RWPE1 (cell line): ENCODE measurements at regions not wholly inside any gene's neighbourhood (a gene's known extent, or its start where the extent isn't known, plus 50 kb on each side); places are given as distances from the start of the nearest gene placed in this dataset.
"Not testable (repeated sequence)": the region's sequence is repeated elsewhere in the genome, so short reads cannot be mapped to it uniquely, and the experiment has no call there.

Experiments used
- CTCF ChIA-PET: fragments of 350-600 bp; sonication (Branson Sonifier 250); formaldehyde crosslinking; extraction: SDS; loops from one replicate; lab custom pipeline; 2021; lab: Yijun Ruan, JAX
- POLR2A ChIA-PET: fragments of 400-600 bp; formaldehyde crosslinking; extraction: SDS; loops from one replicate; lab custom pipeline; 2020; ENCODE audit warnings: antibody characterized with exemption; ENCODE audit not compliant: low non-redundant PET; lab: Yijun Ruan, JAX
- DNase-seq: peaks from one replicate; pipeline ENCODE4 v3.0.0; 2012; ENCODE audit warnings: low spot score
- H3K27ac ChIP-seq: fragments of 450-650 bp; 2 replicates; pipeline ENCODE4 v1.5.1; 2017
- TF ChIP-seq, protein P1 (sequence below): fragments of 450-650 bp; conservative IDR thresholded peaks from 2 replicates; pipeline ENCODE4 v1.5.1; 2017; ENCODE audit warnings: low read depth, mild to moderate bottlenecking

DNA sequence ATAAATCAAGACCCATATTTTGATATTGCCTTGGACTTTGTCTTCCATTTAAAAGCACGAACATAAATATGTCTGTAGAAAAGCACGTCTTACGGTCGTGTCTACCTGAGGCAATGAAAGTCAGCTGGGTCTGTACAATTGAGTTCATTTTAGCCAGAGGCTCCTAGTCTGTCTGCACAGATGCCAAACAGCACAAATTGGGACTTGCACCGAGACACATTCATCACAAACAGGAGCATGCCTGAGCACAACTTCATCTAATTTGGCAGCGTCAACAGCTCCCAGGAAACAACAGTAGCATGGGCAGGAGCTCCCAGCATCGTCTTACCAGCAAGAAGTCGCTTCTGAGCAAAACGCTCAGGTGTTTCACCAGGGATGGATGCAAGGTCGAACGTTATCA is 687.0 kb downstream of the EFNB2 start:
- TF ChIP-seq, protein P1, sequence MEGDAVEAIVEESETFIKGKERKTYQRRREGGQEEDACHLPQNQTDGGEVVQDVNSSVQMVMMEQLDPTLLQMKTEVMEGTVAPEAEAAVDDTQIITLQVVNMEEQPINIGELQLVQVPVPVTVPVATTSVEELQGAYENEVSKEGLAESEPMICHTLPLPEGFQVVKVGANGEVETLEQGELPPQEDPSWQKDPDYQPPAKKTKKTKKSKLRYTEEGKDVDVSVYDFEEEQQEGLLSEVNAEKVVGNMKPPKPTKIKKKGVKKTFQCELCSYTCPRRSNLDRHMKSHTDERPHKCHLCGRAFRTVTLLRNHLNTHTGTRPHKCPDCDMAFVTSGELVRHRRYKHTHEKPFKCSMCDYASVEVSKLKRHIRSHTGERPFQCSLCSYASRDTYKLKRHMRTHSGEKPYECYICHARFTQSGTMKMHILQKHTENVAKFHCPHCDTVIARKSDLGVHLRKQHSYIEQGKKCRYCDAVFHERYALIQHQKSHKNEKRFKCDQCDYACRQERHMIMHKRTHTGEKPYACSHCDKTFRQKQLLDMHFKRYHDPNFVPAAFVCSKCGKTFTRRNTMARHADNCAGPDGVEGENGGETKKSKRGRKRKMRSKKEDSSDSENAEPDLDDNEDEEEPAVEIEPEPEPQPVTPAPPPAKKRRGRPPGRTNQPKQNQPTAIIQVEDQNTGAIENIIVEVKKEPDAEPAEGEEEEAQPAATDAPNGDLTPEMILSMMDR, result no peak
- ChIA-PET POLR2A (no interaction called here), CTCF (no interaction called here)
- H3K27ac ChIP-seq, result peak overlapping the region; percentile 43
- peak; percentile 37 for DNase-seq

DNA sequence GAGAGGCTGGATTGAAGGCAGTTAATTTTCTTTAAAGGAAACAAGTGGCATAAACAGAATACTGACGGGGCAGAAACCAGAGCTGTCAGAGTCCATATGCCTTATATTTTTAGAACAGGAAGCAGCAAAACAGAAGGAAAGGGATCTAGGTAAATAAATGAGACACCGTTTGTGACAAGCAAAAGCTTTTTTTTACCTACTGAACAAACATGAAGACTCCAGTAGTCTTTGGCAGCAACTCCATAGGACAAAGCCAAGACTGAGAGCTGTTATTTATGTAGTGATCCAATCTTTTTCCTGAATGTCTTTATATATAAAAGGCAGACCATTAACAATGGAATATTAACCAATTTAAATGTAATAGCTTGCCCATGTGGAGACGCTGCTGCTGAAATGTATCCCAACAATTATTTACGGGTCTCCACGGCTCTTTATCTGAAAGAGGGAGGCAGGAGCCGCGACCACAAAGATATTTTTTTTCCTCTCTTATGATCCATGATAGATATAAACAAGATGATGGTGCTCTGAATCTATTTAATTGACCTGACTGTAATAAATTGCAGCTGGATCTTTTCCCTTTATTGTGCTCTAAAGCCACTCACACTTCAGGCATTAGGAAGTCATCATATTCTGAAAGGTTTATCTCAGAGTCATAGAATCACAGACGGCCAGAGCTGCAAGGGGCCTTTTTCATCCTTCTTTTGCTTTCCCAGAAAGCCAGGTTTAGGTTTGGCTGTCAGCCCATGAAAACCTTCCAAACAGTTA is 687.8 kb downstream of the EFNB2 start:
- ChIA-PET CTCF (no interaction called here), POLR2A (no interaction called here)
- TF ChIP-seq, protein P1, result no peak
- no peak for DNase-seq
- no peak overlapping the region for H3K27ac ChIP-seq

DNA sequence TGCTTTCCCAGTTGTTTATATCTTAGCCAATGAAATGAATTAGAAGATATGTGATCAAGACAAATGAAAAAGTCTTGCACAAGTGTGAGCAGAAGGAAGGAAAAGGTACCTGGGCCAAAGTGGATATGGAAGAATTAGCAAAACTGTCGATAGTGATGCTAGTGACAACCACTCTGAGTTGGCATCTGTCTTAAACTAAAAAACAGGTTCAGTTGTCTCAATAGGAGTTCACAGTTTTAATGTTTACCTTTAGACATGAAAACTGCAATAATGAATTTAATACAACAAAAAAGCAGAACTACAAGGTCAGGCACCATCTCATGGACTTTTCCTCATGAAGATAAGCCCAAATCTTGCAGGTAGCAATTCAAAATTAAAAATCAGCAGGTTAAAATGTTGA is 688.5 kb downstream of the EFNB2 start:
- TF ChIP-seq, protein P1, result no peak
- CTCF ChIA-PET, result no interaction called here
- POLR2A ChIA-PET, result no interaction called here
- DNase-seq, result no peak
- H3K27ac ChIP-seq, result no peak overlapping the region

DNA sequence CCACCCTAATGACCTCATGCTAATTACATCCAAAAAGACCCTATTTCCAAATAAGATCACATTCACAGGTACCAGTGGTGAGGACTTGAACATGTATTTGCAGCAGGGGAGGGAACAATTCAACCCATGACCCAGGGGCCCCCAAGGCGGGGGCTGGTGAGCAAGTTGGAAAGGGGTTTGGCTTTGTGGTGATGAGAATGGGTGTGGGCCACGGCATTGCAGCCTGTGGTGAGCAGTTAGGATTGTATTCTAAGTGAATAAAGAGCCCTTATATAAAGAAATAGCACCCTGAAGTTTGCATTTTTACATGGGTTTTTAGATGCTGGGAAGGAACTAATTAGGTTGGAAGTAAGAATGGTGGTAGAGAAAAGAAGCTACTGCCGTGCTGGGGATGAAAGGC is 694.2 kb downstream of the EFNB2 start:
- TF ChIP-seq, protein P1, result no peak

DNA sequence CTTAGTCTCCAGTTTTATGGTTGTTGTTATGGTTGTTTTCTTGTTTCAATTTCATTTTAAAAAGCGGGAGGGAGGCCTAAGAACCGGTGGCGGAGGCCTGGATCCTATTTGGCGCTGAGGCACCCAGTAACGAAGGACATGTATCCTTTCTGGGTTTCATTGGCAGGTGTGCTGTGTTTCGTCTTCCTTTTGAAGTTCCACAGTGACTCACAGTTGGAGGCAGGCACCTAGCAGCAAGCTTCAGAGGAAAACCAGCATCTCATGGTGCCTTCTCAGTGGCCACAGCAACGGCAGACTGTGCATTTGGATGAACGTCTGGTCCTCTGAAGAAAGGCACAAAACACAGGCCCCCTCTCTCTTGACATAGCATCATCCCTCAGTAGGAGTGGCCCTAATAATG is 697.2 kb downstream of the EFNB2 start:
- CTCF ChIA-PET, result no interaction called here
- TF ChIP-seq, protein P1, result no peak

More for the DNA sequence above, 694.2 kb downstream of the EFNB2 start:
- CTCF ChIA-PET, result no interaction called here
- no peak for DNase-seq
- POLR2A ChIA-PET, result no interaction called here
- no peak overlapping the region for H3K27ac ChIP-seq

DNA sequence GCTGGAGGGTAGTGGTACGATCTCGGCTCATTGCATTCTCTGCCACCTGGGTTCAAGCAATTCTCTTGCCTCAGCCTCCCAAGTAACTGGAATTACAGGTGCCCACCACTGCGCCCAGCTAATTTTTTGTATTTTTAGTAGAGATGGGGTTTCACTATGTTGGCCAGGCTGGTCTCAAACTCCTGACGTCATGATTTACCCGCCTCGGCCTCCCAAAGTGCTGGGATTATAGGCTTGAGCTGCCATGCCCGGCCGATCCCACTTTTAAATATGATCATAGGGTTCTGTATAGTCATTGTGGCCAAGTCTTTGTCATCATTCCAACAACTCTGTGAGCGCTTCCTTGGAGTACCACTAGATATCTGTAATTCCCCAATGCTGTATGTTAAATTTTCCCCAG is 698.2 kb downstream of the EFNB2 start:
- H3K27ac ChIP-seq, DNase-seq, CTCF ChIA-PET, POLR2A ChIA-PET: not testable (repeated sequence)

More for the DNA sequence above, 697.2 kb downstream of the EFNB2 start:
- no peak overlapping the region for H3K27ac ChIP-seq
- no peak for DNase-seq
- POLR2A ChIA-PET, result no interaction called here

DNA sequence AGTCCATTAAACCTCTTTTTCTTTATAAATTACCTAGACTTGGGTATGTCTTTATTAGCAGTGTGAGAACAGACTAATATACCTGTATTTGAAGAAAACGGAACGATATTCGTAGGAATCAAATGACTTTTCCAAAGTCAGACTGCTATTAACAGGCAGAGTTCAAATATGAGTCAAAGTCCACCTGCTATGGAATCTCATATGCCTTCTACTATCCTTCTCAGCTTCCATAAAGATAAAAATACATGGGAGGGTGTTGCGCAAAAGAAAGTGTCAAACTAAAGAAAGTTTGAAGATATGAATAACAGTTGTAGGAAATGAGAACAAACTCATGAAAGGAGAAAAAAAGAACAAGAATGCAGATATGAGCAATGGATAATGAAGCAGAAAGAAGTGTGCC is 704.6 kb downstream of the EFNB2 start:
- TF ChIP-seq, protein P1, result no peak
- no peak for DNase-seq
- ChIA-PET POLR2A (no interaction called here), CTCF (no interaction called here)
- no peak overlapping the region for H3K27ac ChIP-seq
